ENCODE measurements at regions not wholly inside any gene's neighbourhood (a gene's known extent, or its start where the extent isn't known, plus 50 kb on each side); places are given as distances from the start of the nearest gene placed in this dataset.

- ATAC-seq (no peak), DNase-seq (no peak)
- H3K9me3 Mint-ChIP-seq (ENCODE audit: low read depth): no peaks in the 10 kb centered on the region
- POLR2A ChIA-PET: no interaction called here
- H3K36me3 Mint-ChIP-seq (ENCODE audit: low read depth): no peaks in the 10 kb centered on the region
- CTCF ChIA-PET: interaction anchor here (0.8 kb wide), 1 partner anchor 18 kb away, joined by 3 read pairs; no protein-coding TSS in a partner anchor
- intact Hi-C loops (cut with DNase I, micrococcal nuclease): no loop called here
- no peaks in the 10 kb centered on the region for H3K4me1 Mint-ChIP-seq
- H3K27me3 Mint-ChIP-seq: no peaks in the 10 kb centered on the region
- no peak overlapping the region for H3K27ac Mint-ChIP-seq
- H3K4me3 Mint-ChIP-seq: no peak overlapping the region
Measured at GRCh38 chr12:95412482-95413311, 61.3 kb upstream of the METAP2 start.

GRCh38 chr12:95413576-95413975 is 60.4 kb upstream of the METAP2 start:
- ATAC-seq (no peak), DNase-seq (no peak)
- no peak overlapping the region for H3K27ac Mint-ChIP-seq
- ChIA-PET CTCF (no interaction called here), POLR2A (no interaction called here)
- no peaks in the 10 kb centered on the region for H3K36me3 Mint-ChIP-seq (ENCODE audit: low read depth)
- H3K9me3 Mint-ChIP-seq (ENCODE audit: low read depth): no peaks in the 10 kb centered on the region
- intact Hi-C loops (cut with DNase I, micrococcal nuclease): no loop called here
- H3K27me3 Mint-ChIP-seq: no peaks in the 10 kb centered on the region
- no peaks in the 10 kb centered on the region for H3K4me1 Mint-ChIP-seq
- H3K4me3 Mint-ChIP-seq: no peak overlapping the region

GRCh38 chr12:95415451-95415850 is 58.5 kb upstream of the METAP2 start:
- ATAC-seq (no peak), DNase-seq (no peak)
- H3K36me3 Mint-ChIP-seq (ENCODE audit: low read depth): no peaks in the 10 kb centered on the region
- no peak overlapping the region for H3K27ac Mint-ChIP-seq
- ChIA-PET POLR2A (no interaction called here), CTCF (interaction anchor here (1.4 kb wide), 1 partner anchor 58 kb away, joined by 3 read pairs; the partner anchor contains the start of gene METAP2)
- no peaks in the 10 kb centered on the region for H3K9me3 Mint-ChIP-seq (ENCODE audit: low read depth)
- no peaks in the 10 kb centered on the region for H3K27me3 Mint-ChIP-seq
- H3K4me3 Mint-ChIP-seq: no peak overlapping the region
- intact Hi-C loops (cut with DNase I, micrococcal nuclease): no loop called here
- H3K4me1 Mint-ChIP-seq: no peaks in the 10 kb centered on the region

- CTCF ChIA-PET: interaction anchor here (0.6 to 1.4 kb wide), 2 partner anchors 57 to 1224 kb away, joined by 3 read pairs; partner anchors contain the start of gene METAP2
- H3K4me3 Mint-ChIP-seq: no peak overlapping the region
- no peak for DNase-seq
Measured at GRCh38 chr12:95416111-95416636, 57.8 kb upstream of the METAP2 start.

GRCh38 chr12:95417372-95417771 is 56.6 kb upstream of the METAP2 start:
- no peaks in the 10 kb centered on the region for H3K27me3 Mint-ChIP-seq
- intact Hi-C loops (cut with DNase I, micrococcal nuclease): no loop called here
- no peaks in the 10 kb centered on the region for H3K9me3 Mint-ChIP-seq (ENCODE audit: low read depth)

More at GRCh38 chr12:95416111-95416636, 57.8 kb upstream of the METAP2 start:
- Mint-ChIP-seq H3K27ac (no peak overlapping the region), H3K4me1 (no peaks in the 10 kb centered on the region), H3K36me3 (ENCODE audit: low read depth) (no peaks in the 10 kb centered on the region), H3K9me3 (ENCODE audit: low read depth) (no peaks in the 10 kb centered on the region), H3K27me3 (no peaks in the 10 kb centered on the region)
- POLR2A ChIA-PET: no interaction called here
- no peak for ATAC-seq
- intact Hi-C loops (cut with DNase I, micrococcal nuclease): no loop called here

GRCh38 chr12:95418142-95418541 is 55.8 kb upstream of the METAP2 start:
- ATAC-seq (no peak), DNase-seq (no peak)
- no peaks in the 10 kb centered on the region for H3K9me3 Mint-ChIP-seq (ENCODE audit: low read depth)
- intact Hi-C loops (cut with DNase I, micrococcal nuclease): no loop called here
- no peak overlapping the region for H3K27ac Mint-ChIP-seq
- ChIA-PET CTCF (no interaction called here), POLR2A (no interaction called here)
- H3K27me3 Mint-ChIP-seq: no peaks in the 10 kb centered on the region
- H3K4me1 Mint-ChIP-seq: no peaks in the 10 kb centered on the region
- H3K36me3 Mint-ChIP-seq (ENCODE audit: low read depth): no peaks in the 10 kb centered on the region
- H3K4me3 Mint-ChIP-seq: no peak overlapping the region

More at GRCh38 chr12:95417372-95417771, 56.6 kb upstream of the METAP2 start:
- POLR2A ChIA-PET: no interaction called here
- Mint-ChIP-seq H3K36me3 (ENCODE audit: low read depth) (no peaks in the 10 kb centered on the region), H3K27ac (no peak overlapping the region), H3K4me3 (no peak overlapping the region), H3K4me1 (no peaks in the 10 kb centered on the region)
- no peak for DNase-seq
- CTCF ChIA-PET: no interaction called here
- no peak for ATAC-seq

All from activated CD4-positive, alpha-beta T cell treated with anti-CD3 and anti-CD28 coated beads for 36 hours (primary cell).